ENCODE measurements at regions not wholly inside any gene's neighbourhood (a gene's known extent, or its start where the extent isn't known, plus 50 kb on each side); places are given as distances from the start of the nearest gene placed in this dataset.

- no peak for TF ChIP-seq POLR2A (IDR thresholded peaks at IDR 0.05; ENCODE audit: low read depth, low read length)
- TF ChIP-seq TAF1 (IDR thresholded peaks at IDR 0.05; ENCODE audit: borderline replicate concordance, low read depth, low read length): no peak
Measured at GRCh38 chr3:193851428-193851847, 258.4 kb downstream of the OPA1 start.

All from GM12892 (cell line).